ENCODE measurements at regions not wholly inside any gene's neighbourhood (a gene's known extent, or its start where the extent isn't known, plus 50 kb on each side); places are given as distances from the start of the nearest gene placed in this dataset.

- Histone ChIP-seq H3K4me3 (no peak overlapping the region), H3K9me3 (no peaks in the 10 kb centered on the region), H3K27me3 (no peaks in the 10 kb centered on the region), H3K27ac (no peak overlapping the region), H3K4me1 (no peaks in the 10 kb centered on the region), H3K36me3 (no peaks in the 10 kb centered on the region)
- intact Hi-C loops (cut with DNase I), result no loop called here
- no peak for TF ChIP-seq CTCF (IDR thresholded peaks at IDR 0.05)
- no peak for TF ChIP-seq POLR2A (IDR thresholded peaks at IDR 0.05)
- 51 to 54% methylated on average over 2 of the region's 2 CpGs for WGBS, 2 donors
- DNase-seq, result no peak
These were observed 253.3 kb downstream of the MREG start for GRCh38 chr2:215760091-215760490.

- TF ChIP-seq CTCF (IDR thresholded peaks at IDR 0.05), result no peak
- TF ChIP-seq POLR2A (IDR thresholded peaks at IDR 0.05), result no peak
- no peak for DNase-seq
- 62 to 84% methylated on average over 3 to 4 of the region's 4 CpGs for WGBS, 2 donors
These were observed 254.7 kb downstream of the MREG start for GRCh38 chr2:215758691-215759090.

GRCh38 chr2:215756346-215756730 lies 257.0 kb downstream of the MREG start:
- H3K9me3 ChIP-seq, result no peaks in the 10 kb centered on the region
- no peaks in the 10 kb centered on the region for H3K4me1 ChIP-seq
- no peak for DNase-seq
- H3K27me3 ChIP-seq, result no peaks in the 10 kb centered on the region
- no peaks in the 10 kb centered on the region for H3K36me3 ChIP-seq
- no peak overlapping the region for H3K27ac ChIP-seq
- no peak overlapping the region for H3K4me3 ChIP-seq
- intact Hi-C loops (cut with DNase I), result no loop called here
- no peak for TF ChIP-seq CTCF (IDR thresholded peaks at IDR 0.05)
- TF ChIP-seq POLR2A (IDR thresholded peaks at IDR 0.05), result no peak
- 58 to 67% methylated on average over 2 of the region's 2 CpGs for WGBS, 2 donors

More at GRCh38 chr2:215758691-215759090, 254.7 kb downstream of the MREG start:
- intact Hi-C loops (cut with DNase I), result no loop called here
- Histone ChIP-seq H3K9me3 (no peaks in the 10 kb centered on the region), H3K27ac (no peak overlapping the region), H3K4me3 (no peak overlapping the region), H3K4me1 (no peaks in the 10 kb centered on the region), H3K36me3 (no peaks in the 10 kb centered on the region), H3K27me3 (no peaks in the 10 kb centered on the region)

- H3K4me1 ChIP-seq, result no peaks in the 10 kb centered on the region
- no peaks in the 10 kb centered on the region for H3K27me3 ChIP-seq
- TF ChIP-seq POLR2A (IDR thresholded peaks at IDR 0.05) (no peak), CTCF (IDR thresholded peaks at IDR 0.05) (no peak)
- 76 to 81% methylated on average over 4 of the region's 4 CpGs for WGBS, 2 donors
- H3K4me3 ChIP-seq, result no peak overlapping the region
- H3K36me3 ChIP-seq, result no peaks in the 10 kb centered on the region
- no peaks in the 10 kb centered on the region for H3K9me3 ChIP-seq
- no peak for DNase-seq
- intact Hi-C loops (cut with DNase I), result no loop called here
- no peak overlapping the region for H3K27ac ChIP-seq
These were observed 257.6 kb downstream of the MREG start for GRCh38 chr2:215755641-215756345.

GRCh38 chr2:215754546-215754945 lies 258.8 kb downstream of the MREG start:
- Histone ChIP-seq H3K36me3 (no peaks in the 10 kb centered on the region), H3K9me3 (no peaks in the 10 kb centered on the region), H3K4me1 (peaks cover 0 to 7% (median 5%) of the 10 kb centered on the region in 3 donors), H3K27me3 (no peaks in the 10 kb centered on the region), H3K27ac (no peak overlapping the region), H3K4me3 (no peak overlapping the region)
- no peak for DNase-seq
- WGBS, 2 donors, result 58 to 66% methylated on average over 3 of the region's 3 CpGs
- no peak for TF ChIP-seq POLR2A (IDR thresholded peaks at IDR 0.05)
- intact Hi-C loops (cut with DNase I), result no loop called here

- H3K4me1 ChIP-seq, result peaks cover 0 to 14% (median 10%) of the 10 kb centered on the region in 3 donors
- no peak for DNase-seq
These were observed 259.5 kb downstream of the MREG start for GRCh38 chr2:215753808-215754207.

More at GRCh38 chr2:215753808-215754207, 259.5 kb downstream of the MREG start:
- Histone ChIP-seq H3K4me3 (no peak overlapping the region), H3K36me3 (no peaks in the 10 kb centered on the region), H3K27ac (no peak overlapping the region), H3K9me3 (no peaks in the 10 kb centered on the region), H3K27me3 (no peaks in the 10 kb centered on the region)
- no peak for TF ChIP-seq CTCF (IDR thresholded peaks at IDR 0.05)
- intact Hi-C loops (cut with DNase I), result no loop called here
- 79 to 84% methylated on average over 3 to 5 of the region's 5 CpGs for WGBS, 2 donors
